ENCODE measurements at regions not wholly inside any gene's neighbourhood (a gene's known extent, or its start where the extent isn't known, plus 50 kb on each side); places are given as distances from the start of the nearest gene placed in this dataset.
"Not testable (repeated sequence)": the region's sequence is repeated elsewhere in the genome, so short reads cannot be mapped to it uniquely, and the experiment has no call there.

- no peak for DNase-seq (ENCODE audit: extremely low read depth, low read depth)
These were observed 112.0 kb downstream of the ZNF648 start for GRCh38 chr1:181949500-181949899.

- DNase-seq (ENCODE audit: extremely low read depth, low read depth) = no peak
These were observed 113.1 kb downstream of the ZNF648 start for GRCh38 chr1:181948372-181948771.

- no peak for DNase-seq (ENCODE audit: extremely low read depth, low read depth)
These were observed 114.1 kb downstream of the ZNF648 start for GRCh38 chr1:181947441-181947840.

GRCh38 chr1:181936768-181937581 is 124.5 kb downstream of the ZNF648 start:
- DNase-seq (ENCODE audit: extremely low read depth, low read depth) = peak; percentile 40

- no peak for DNase-seq (ENCODE audit: extremely low read depth, low read depth)
These were observed 125.2 kb downstream of the ZNF648 start for GRCh38 chr1:181936269-181936668.

- DNase-seq (ENCODE audit: extremely low read depth, low read depth) = no peak
These were observed 129.6 kb downstream of the ZNF648 start for GRCh38 chr1:181931873-181932272.

- no peak for DNase-seq (ENCODE audit: extremely low read depth, low read depth)
These were observed 131.3 kb downstream of the ZNF648 start for GRCh38 chr1:181930187-181930586.

GRCh38 chr1:181926697-181927096 is 134.8 kb downstream of the ZNF648 start:
- DNase-seq (ENCODE audit: extremely low read depth, low read depth) = no peak

- not testable (repeated sequence) for DNase-seq (ENCODE audit: extremely low read depth, low read depth)
These were observed 137.5 kb downstream of the ZNF648 start for GRCh38 chr1:181924034-181924433.

- no peak for DNase-seq (ENCODE audit: extremely low read depth, low read depth)
These were observed 142.0 kb downstream of the ZNF648 start for GRCh38 chr1:181919542-181919941.

GRCh38 chr1:181918880-181919525 is 142.5 kb downstream of the ZNF648 start:
- no peak for DNase-seq (ENCODE audit: extremely low read depth, low read depth)

GRCh38 chr1:181911715-181912114 is 149.8 kb downstream of the ZNF648 start:
- no peak for DNase-seq (ENCODE audit: extremely low read depth, low read depth)

- DNase-seq (ENCODE audit: extremely low read depth, low read depth) = no peak
These were observed 150.6 kb downstream of the ZNF648 start for GRCh38 chr1:181910905-181911304.

GRCh38 chr1:181909010-181909409 is 152.5 kb downstream of the ZNF648 start:
- DNase-seq (ENCODE audit: extremely low read depth, low read depth) = no peak

GRCh38 chr1:181906631-181907030 is 154.9 kb downstream of the ZNF648 start:
- DNase-seq (ENCODE audit: extremely low read depth, low read depth) = no peak

GRCh38 chr1:181905944-181906597 is 155.4 kb downstream of the ZNF648 start:
- no peak for DNase-seq (ENCODE audit: extremely low read depth, low read depth)

- DNase-seq (ENCODE audit: extremely low read depth, low read depth) = no peak
These were observed 162.7 kb downstream of the ZNF648 start for GRCh38 chr1:181898773-181899172.

GRCh38 chr1:181896824-181897223 is 164.7 kb downstream of the ZNF648 start:
- DNase-seq (ENCODE audit: extremely low read depth, low read depth) = no peak

GRCh38 chr1:181894439-181894859 is 167.1 kb downstream of the ZNF648 start:
- no peak for DNase-seq (ENCODE audit: extremely low read depth, low read depth)

- DNase-seq (ENCODE audit: extremely low read depth, low read depth) = no peak
These were observed 167.6 kb downstream of the ZNF648 start for GRCh38 chr1:181893937-181894336.

GRCh38 chr1:181893150-181893549 is 168.4 kb downstream of the ZNF648 start:
- DNase-seq (ENCODE audit: extremely low read depth, low read depth) = not testable (repeated sequence)

- DNase-seq (ENCODE audit: extremely low read depth, low read depth) = no peak
These were observed 188.9 kb downstream of the ZNF648 start for GRCh38 chr1:181872562-181872961.
